Suppressor macrophage treated with lipopolysaccharide for 1 hour (primary cell): ENCODE measurements at regions not wholly inside any gene's neighbourhood (a gene's known extent, or its start where the extent isn't known, plus 50 kb on each side); places are given as distances from the start of the nearest gene placed in this dataset.
"Not testable (repeated sequence)": the region's sequence is repeated elsewhere in the genome, so short reads cannot be mapped to it uniquely, and the experiment has no call there.

ENCODE experiments used
- DNase-seq, 3 donors: peaks; one replicate each; pipeline ENCODE4 v3.0.0-alpha.2; 2020 to 2022

GRCh38 chr4:45467157-45467556 lies 656.7 kb downstream of the GABRG1 start:
- DNase-seq: no peak

GRCh38 chr4:45460157-45460556 lies 663.7 kb downstream of the GABRG1 start:
- not testable (repeated sequence) for DNase-seq

GRCh38 chr4:45455217-45455616 lies 668.6 kb downstream of the GABRG1 start:
- no peak for DNase-seq

GRCh38 chr4:45453258-45453853 lies 670.5 kb downstream of the GABRG1 start:
- peak; percentile 7 to 27 (median 11) for DNase-seq

- DNase-seq: no peak
Measured at GRCh38 chr4:45442466-45442865, 681.4 kb downstream of the GABRG1 start.

GRCh38 chr4:45438047-45438446 lies 685.8 kb downstream of the GABRG1 start:
- no peak for DNase-seq

GRCh38 chr4:45437381-45437780 lies 686.5 kb downstream of the GABRG1 start:
- DNase-seq: no peak

- DNase-seq: no peak
Measured at GRCh38 chr4:45425135-45425534, 698.7 kb downstream of the GABRG1 start.

GRCh38 chr4:45423896-45424295 lies 697.5 kb upstream of the GNPDA2 start:
- DNase-seq: no peak

GRCh38 chr4:45420091-45420674 lies 693.8 kb upstream of the GNPDA2 start:
- DNase-seq: not testable (repeated sequence)

GRCh38 chr4:45410701-45411210 lies 684.4 kb upstream of the GNPDA2 start:
- DNase-seq: no peak

- no peak for DNase-seq
Measured at GRCh38 chr4:45409536-45409935, 683.2 kb upstream of the GNPDA2 start.

GRCh38 chr4:45408996-45409395 lies 682.6 kb upstream of the GNPDA2 start:
- no peak for DNase-seq

- DNase-seq: no peak
Measured at GRCh38 chr4:45399116-45399515, 672.8 kb upstream of the GNPDA2 start.

- DNase-seq: no peak
Measured at GRCh38 chr4:45385306-45385705, 659.0 kb upstream of the GNPDA2 start.

GRCh38 chr4:45370408-45370807 lies 644.1 kb upstream of the GNPDA2 start:
- no peak for DNase-seq

- DNase-seq: no peak
Measured at GRCh38 chr4:45368832-45369231, 642.5 kb upstream of the GNPDA2 start.

GRCh38 chr4:45363931-45364330 lies 637.6 kb upstream of the GNPDA2 start:
- DNase-seq: no peak

- no peak for DNase-seq
Measured at GRCh38 chr4:45358573-45359506, 632.5 kb upstream of the GNPDA2 start.

- no peak for DNase-seq
Measured at GRCh38 chr4:45353161-45353560, 626.8 kb upstream of the GNPDA2 start.

GRCh38 chr4:45350438-45350837 lies 624.1 kb upstream of the GNPDA2 start:
- peak in 1 of 3 donors; percentile 1 for DNase-seq

GRCh38 chr4:45349859-45350258 lies 623.5 kb upstream of the GNPDA2 start:
- no peak for DNase-seq

GRCh38 chr4:45346816-45347435 lies 620.6 kb upstream of the GNPDA2 start:
- DNase-seq: no peak
